GM23338 (cell line): ENCODE measurements at regions not wholly inside any gene's neighbourhood (a gene's known extent, or its start where the extent isn't known, plus 50 kb on each side); places are given as distances from the start of the nearest gene placed in this dataset.

ENCODE experiments used
- ATAC-seq: fragments of 200-7000 bp; cut with Tn5 transposase; 3 replicates; pipeline ENCODE4 v1.9.1; 2020
- DNase-seq: peaks from one replicate; pipeline ENCODE4 v3.0.0-alpha.2; 2015; ENCODE audit warnings: low spot score
- H2AFZ ChIP-seq: fragments of 200-600 bp; sonication (generic); 2 replicates; pipeline ENCODE4 v1.8.0; 2016; ENCODE audit warnings: antibody characterized with exemption, mild to moderate bottlenecking, moderate library complexity
- H3F3A ChIP-seq: fragments of 200-600 bp; sonication (generic); replicated peaks from 2 replicates; pipeline ENCODE4 v1.8.0; 2017; ENCODE audit warnings: antibody characterized with exemption, mixed run types, low read depth
- H3K27ac ChIP-seq: fragments of 200-600 bp; sonication (generic); 2 replicates; pipeline ENCODE4 v1.6.1; 2016; ENCODE audit warnings: low read depth
- H3K27me3 ChIP-seq: fragments of 200-600 bp; sonication (generic); 2 replicates; pipeline ENCODE4 v1.8.0; 2016; ENCODE audit warnings: mild to moderate bottlenecking, mixed run types, moderate library complexity; ENCODE audit not compliant: insufficient read depth
- H3K36me3 ChIP-seq: fragments of 200-600 bp; sonication (generic); 2 replicates; pipeline ENCODE4 v1.8.0; 2016; ENCODE audit warnings: mild to moderate bottlenecking; ENCODE audit not compliant: insufficient read depth
- H3K4me1 ChIP-seq: fragments of 200-600 bp; sonication (generic); 2 replicates; pipeline ENCODE4 v1.8.0; 2016; ENCODE audit warnings: mild to moderate bottlenecking, moderate library complexity; ENCODE audit not compliant: insufficient read depth
- H3K4me2 ChIP-seq: fragments of 200-600 bp; sonication (generic); 2 replicates; pipeline ENCODE4 v1.7.1; 2017; ENCODE audit warnings: mixed run types
- H3K4me3 ChIP-seq: fragments of 200-600 bp; sonication (generic); 2 replicates; pipeline ENCODE4 v1.6.1; 2016; ENCODE audit warnings: mixed run types
- H3K79me2 ChIP-seq: fragments of 200-600 bp; sonication (generic); replicated peaks from 2 replicates; pipeline ENCODE4 v1.8.0; 2017; ENCODE audit warnings: mild to moderate bottlenecking; ENCODE audit not compliant: insufficient read depth
- H3K9me2 ChIP-seq: fragments of 200-600 bp; sonication (generic); 2 replicates; pipeline ENCODE4 v1.8.0; 2017; ENCODE audit not compliant: insufficient read depth
- H4K20me1 ChIP-seq: fragments of 200-600 bp; sonication (generic); replicated peaks from 2 replicates; pipeline ENCODE4 v1.8.0; 2017; ENCODE audit warnings: mild to moderate bottlenecking; ENCODE audit not compliant: insufficient read depth
- H3K27ac Mint-ChIP-seq: 2 replicates; pipeline ENCODE4 v1.8.0; 2020; ENCODE audit warnings: inconsistent platforms, mild to moderate bottlenecking, moderate library complexity, mixed read lengths
- H3K27me3 Mint-ChIP-seq: 3 replicates; pipeline ENCODE4 v1.8.0; 2022; ENCODE audit warnings: low read depth, mild to moderate bottlenecking, moderate library complexity, mixed read lengths, inconsistent platforms; ENCODE audit not compliant: insufficient read depth, poor library complexity
- H3K36me3 Mint-ChIP-seq: 3 replicates; pipeline ENCODE4 v1.8.0; 2021; ENCODE audit warnings: low read depth, mild to moderate bottlenecking, inconsistent platforms, moderate library complexity, mixed read lengths
- H3K4me1 Mint-ChIP-seq: 3 replicates; pipeline ENCODE4 v1.8.0; 2020; ENCODE audit warnings: mild to moderate bottlenecking, inconsistent platforms, mixed read lengths
- H3K4me3 Mint-ChIP-seq: 3 replicates; pipeline ENCODE4 v1.8.0; 2021; ENCODE audit warnings: moderate library complexity, mild to moderate bottlenecking, inconsistent platforms, mixed read lengths
- H3K9me3 Mint-ChIP-seq: 3 replicates; pipeline ENCODE4 v1.8.0; 2020; ENCODE audit warnings: moderate library complexity, mild to moderate bottlenecking, inconsistent platforms, mixed read lengths
- CREB1 ChIP-seq: fragments of 250-450 bp; sonication (Bioruptor Pico); IDR thresholded peaks from 2 replicates; pipeline ENCODE4 v1.5.0; 2020; ENCODE audit warnings: low read depth, mild to moderate bottlenecking, moderate library complexity
- EZH2 ChIP-seq: fragments of 200-600 bp; sonication (generic); IDR thresholded peaks from one replicate; pipeline ENCODE4 v1.8.0; 2017; ENCODE audit warnings: antibody characterized with exemption, mild to moderate bottlenecking, low read depth; ENCODE audit not compliant: unreplicated experiment
- EZH2phosphoT487 ChIP-seq: fragments of 200-600 bp; sonication (generic); IDR thresholded peaks from one replicate; pipeline ENCODE4 v1.8.1; 2018; ENCODE audit warnings: antibody characterized with exemption; ENCODE audit not compliant: unreplicated experiment
- JUNB ChIP-seq: IDR thresholded peaks from one replicate; pipeline ENCODE4 v1.6.1; 2016; ENCODE audit warnings: antibody characterized with exemption; ENCODE audit not compliant: unreplicated experiment
- NANOG ChIP-seq: IDR thresholded peaks from 2 replicates; pipeline ENCODE4 v1.6.1; 2016; ENCODE audit warnings: antibody characterized with exemption, borderline replicate concordance
- POLR2AphosphoS5 ChIP-seq: IDR thresholded peaks from 2 replicates; pipeline ENCODE4 v1.6.1; 2016; ENCODE audit warnings: antibody characterized with exemption, low read depth
- STAT1 ChIP-seq: IDR thresholded peaks from one replicate; pipeline ENCODE4 v1.6.1; 2016; ENCODE audit warnings: antibody characterized with exemption; ENCODE audit not compliant: unreplicated experiment
- ZNF114 ChIP-seq: fragments of 250-450 bp; sonication (Bioruptor Pico); IDR thresholded peaks from 2 replicates; pipeline ENCODE4 v1.5.0; 2020; ENCODE audit warnings: mild to moderate bottlenecking, moderate library complexity
- ZNF331 ChIP-seq: fragments of 250-450 bp; sonication (Bioruptor Pico); IDR thresholded peaks from 2 replicates; pipeline ENCODE4 v1.5.0; 2020; ENCODE audit warnings: low read depth, mild to moderate bottlenecking, moderate library complexity
- TF ChIP-seq, protein P1 (sequence below): IDR thresholded peaks from one replicate; pipeline ENCODE4 v1.6.1; 2018; ENCODE audit warnings: antibody characterized with exemption; ENCODE audit not compliant: unreplicated experiment
- TF ChIP-seq, protein P2 (sequence below): fragments of 250-450 bp; sonication (Bioruptor Pico); IDR thresholded peaks from 2 replicates; pipeline ENCODE4 v1.5.0; 2020; ENCODE audit warnings: mild to moderate bottlenecking, moderate library complexity
- TF ChIP-seq, protein P3 (sequence below), 2 experiments: fragments of 200-600 bp in 1 of 2; sonication (generic) in 1 of 2; conservative IDR thresholded peaks; 2 replicates each; pipeline versions ENCODE4 v1.5.1 to v1.6.1; 2016 to 2017; ENCODE audit warnings: antibody characterized with exemption in 2 of 2, low read depth in 2 of 2, mild to moderate bottlenecking in 2 of 2, moderate library complexity in 1 of 2
- TF ChIP-seq, protein P4 (sequence below): IDR thresholded peaks from 2 replicates; pipeline ENCODE4 v1.6.1; 2016; ENCODE audit warnings: antibody characterized with exemption

DNA sequence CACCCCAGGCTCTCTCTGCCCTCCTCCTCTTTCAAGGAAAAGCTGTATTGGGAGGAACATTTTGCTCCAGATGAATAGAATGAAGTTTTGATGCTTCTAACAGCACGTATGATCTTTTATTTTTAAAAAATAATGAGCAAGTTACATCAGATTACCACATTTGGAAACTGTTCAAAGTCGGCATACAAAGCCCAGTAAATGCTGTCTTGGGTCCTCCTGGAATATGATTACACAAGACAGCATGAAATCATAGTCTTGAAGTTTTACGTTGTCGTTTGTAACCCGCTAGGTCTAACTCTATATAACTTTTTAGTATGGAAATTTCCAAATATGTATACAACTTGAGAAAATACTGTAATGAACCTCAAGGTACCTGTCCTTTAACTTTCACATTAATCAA lies 385.6 kb downstream of the HLX start:
- Histone ChIP-seq H3F3A (no peaks in the 10 kb centered on the region), H3K9me2 (no peaks in the 10 kb centered on the region), H3K79me2 (no peaks in the 10 kb centered on the region), H3K27ac (no peak overlapping the region), H3K27me3 (no peaks in the 10 kb centered on the region), H3K4me2 (no peak overlapping the region), H2AFZ (peak overlapping the region; percentile 59; the same call in 1 of the 2 replicates), H3K4me1 (no peaks in the 10 kb centered on the region), H3K36me3 (no peaks in the 10 kb centered on the region), H4K20me1 (no peaks in the 10 kb centered on the region), H3K4me3 (no peak overlapping the region)
- DNase-seq: no peak
- H3K27me3 Mint-ChIP-seq: peaks cover 6% of the 10 kb centered on the region
- peaks cover 25% of the 10 kb centered on the region for H3K36me3 Mint-ChIP-seq
- H3K4me1 Mint-ChIP-seq: peaks cover 5% of the 10 kb centered on the region; the same call in 1 of the 3 replicates
- no peak overlapping the region for H3K27ac Mint-ChIP-seq
- ATAC-seq: no peak
- H3K9me3 Mint-ChIP-seq: peaks cover 37% of the 10 kb centered on the region
- no peak for TF ChIP-seq STAT1
- no peak for TF ChIP-seq EZH2
- TF ChIP-seq, protein P1, sequence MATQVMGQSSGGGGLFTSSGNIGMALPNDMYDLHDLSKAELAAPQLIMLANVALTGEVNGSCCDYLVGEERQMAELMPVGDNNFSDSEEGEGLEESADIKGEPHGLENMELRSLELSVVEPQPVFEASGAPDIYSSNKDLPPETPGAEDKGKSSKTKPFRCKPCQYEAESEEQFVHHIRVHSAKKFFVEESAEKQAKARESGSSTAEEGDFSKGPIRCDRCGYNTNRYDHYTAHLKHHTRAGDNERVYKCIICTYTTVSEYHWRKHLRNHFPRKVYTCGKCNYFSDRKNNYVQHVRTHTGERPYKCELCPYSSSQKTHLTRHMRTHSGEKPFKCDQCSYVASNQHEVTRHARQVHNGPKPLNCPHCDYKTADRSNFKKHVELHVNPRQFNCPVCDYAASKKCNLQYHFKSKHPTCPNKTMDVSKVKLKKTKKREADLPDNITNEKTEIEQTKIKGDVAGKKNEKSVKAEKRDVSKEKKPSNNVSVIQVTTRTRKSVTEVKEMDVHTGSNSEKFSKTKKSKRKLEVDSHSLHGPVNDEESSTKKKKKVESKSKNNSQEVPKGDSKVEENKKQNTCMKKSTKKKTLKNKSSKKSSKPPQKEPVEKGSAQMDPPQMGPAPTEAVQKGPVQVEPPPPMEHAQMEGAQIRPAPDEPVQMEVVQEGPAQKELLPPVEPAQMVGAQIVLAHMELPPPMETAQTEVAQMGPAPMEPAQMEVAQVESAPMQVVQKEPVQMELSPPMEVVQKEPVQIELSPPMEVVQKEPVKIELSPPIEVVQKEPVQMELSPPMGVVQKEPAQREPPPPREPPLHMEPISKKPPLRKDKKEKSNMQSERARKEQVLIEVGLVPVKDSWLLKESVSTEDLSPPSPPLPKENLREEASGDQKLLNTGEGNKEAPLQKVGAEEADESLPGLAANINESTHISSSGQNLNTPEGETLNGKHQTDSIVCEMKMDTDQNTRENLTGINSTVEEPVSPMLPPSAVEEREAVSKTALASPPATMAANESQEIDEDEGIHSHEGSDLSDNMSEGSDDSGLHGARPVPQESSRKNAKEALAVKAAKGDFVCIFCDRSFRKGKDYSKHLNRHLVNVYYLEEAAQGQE: no peak
- no peak for TF ChIP-seq JUNB
- TF ChIP-seq ZNF331: no peak
- TF ChIP-seq EZH2phosphoT487: no peak
- TF ChIP-seq ZNF114 (CRISPR knock-in tag): no peak
- TF ChIP-seq POLR2AphosphoS5: no peak
- TF ChIP-seq, protein P2, sequence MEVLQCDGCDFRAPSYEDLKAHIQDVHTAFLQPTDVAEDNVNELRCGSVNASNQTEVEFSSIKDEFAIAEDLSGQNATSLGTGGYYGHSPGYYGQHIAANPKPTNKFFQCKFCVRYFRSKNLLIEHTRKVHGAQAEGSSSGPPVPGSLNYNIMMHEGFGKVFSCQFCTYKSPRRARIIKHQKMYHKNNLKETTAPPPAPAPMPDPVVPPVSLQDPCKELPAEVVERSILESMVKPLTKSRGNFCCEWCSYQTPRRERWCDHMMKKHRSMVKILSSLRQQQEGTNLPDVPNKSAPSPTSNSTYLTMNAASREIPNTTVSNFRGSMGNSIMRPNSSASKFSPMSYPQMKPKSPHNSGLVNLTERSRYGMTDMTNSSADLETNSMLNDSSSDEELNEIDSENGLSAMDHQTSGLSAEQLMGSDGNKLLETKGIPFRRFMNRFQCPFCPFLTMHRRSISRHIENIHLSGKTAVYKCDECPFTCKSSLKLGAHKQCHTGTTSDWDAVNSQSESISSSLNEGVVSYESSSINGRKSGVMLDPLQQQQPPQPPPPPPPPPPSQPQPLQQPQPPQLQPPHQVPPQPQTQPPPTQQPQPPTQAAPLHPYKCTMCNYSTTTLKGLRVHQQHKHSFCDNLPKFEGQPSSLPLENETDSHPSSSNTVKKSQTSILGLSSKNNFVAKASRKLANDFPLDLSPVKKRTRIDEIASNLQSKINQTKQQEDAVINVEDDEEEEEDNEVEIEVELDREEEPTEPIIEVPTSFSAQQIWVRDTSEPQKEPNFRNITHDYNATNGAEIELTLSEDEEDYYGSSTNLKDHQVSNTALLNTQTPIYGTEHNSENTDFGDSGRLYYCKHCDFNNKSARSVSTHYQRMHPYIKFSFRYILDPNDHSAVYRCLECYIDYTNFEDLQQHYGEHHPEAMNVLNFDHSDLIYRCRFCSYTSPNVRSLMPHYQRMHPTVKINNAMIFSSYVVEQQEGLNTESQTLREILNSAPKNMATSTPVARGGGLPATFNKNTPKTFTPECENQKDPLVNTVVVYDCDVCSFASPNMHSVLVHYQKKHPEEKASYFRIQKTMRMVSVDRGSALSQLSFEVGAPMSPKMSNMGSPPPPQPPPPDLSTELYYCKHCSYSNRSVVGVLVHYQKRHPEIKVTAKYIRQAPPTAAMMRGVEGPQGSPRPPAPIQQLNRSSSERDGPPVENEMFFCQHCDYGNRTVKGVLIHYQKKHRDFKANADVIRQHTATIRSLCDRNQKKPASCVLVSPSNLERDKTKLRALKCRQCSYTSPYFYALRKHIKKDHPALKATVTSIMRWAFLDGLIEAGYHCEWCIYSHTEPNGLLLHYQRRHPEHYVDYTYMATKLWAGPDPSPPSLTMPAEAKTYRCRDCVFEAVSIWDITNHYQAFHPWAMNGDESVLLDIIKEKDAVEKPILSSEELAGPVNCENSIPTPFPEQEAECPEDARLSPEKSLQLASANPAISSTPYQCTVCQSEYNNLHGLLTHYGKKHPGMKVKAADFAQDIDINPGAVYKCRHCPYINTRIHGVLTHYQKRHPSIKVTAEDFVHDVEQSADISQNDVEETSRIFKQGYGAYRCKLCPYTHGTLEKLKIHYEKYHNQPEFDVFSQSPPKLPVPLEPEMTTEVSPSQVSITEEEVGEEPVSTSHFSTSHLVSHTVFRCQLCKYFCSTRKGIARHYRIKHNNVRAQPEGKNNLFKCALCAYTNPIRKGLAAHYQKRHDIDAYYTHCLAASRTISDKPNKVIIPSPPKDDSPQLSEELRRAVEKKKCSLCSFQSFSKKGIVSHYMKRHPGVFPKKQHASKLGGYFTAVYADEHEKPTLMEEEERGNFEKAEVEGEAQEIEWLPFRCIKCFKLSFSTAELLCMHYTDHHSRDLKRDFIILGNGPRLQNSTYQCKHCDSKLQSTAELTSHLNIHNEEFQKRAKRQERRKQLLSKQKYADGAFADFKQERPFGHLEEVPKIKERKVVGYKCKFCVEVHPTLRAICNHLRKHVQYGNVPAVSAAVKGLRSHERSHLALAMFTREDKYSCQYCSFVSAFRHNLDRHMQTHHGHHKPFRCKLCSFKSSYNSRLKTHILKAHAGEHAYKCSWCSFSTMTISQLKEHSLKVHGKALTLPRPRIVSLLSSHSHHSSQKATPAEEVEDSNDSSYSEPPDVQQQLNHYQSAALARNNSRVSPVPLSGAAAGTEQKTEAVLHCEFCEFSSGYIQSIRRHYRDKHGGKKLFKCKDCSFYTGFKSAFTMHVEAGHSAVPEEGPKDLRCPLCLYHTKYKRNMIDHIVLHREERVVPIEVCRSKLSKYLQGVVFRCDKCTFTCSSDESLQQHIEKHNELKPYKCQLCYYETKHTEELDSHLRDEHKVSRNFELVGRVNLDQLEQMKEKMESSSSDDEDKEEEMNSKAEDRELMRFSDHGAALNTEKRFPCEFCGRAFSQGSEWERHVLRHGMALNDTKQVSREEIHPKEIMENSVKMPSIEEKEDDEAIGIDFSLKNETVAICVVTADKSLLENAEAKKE (CRISPR knock-in tag): no peak
- no peak for TF ChIP-seq CREB1 (CRISPR knock-in tag)
- TF ChIP-seq, protein P3, sequence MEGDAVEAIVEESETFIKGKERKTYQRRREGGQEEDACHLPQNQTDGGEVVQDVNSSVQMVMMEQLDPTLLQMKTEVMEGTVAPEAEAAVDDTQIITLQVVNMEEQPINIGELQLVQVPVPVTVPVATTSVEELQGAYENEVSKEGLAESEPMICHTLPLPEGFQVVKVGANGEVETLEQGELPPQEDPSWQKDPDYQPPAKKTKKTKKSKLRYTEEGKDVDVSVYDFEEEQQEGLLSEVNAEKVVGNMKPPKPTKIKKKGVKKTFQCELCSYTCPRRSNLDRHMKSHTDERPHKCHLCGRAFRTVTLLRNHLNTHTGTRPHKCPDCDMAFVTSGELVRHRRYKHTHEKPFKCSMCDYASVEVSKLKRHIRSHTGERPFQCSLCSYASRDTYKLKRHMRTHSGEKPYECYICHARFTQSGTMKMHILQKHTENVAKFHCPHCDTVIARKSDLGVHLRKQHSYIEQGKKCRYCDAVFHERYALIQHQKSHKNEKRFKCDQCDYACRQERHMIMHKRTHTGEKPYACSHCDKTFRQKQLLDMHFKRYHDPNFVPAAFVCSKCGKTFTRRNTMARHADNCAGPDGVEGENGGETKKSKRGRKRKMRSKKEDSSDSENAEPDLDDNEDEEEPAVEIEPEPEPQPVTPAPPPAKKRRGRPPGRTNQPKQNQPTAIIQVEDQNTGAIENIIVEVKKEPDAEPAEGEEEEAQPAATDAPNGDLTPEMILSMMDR (conservative IDR thresholded peaks at IDR 0.05; ENCODE audit: low read depth in 2 of 2): no peak
- no peak for TF ChIP-seq NANOG
- TF ChIP-seq, protein P4, sequence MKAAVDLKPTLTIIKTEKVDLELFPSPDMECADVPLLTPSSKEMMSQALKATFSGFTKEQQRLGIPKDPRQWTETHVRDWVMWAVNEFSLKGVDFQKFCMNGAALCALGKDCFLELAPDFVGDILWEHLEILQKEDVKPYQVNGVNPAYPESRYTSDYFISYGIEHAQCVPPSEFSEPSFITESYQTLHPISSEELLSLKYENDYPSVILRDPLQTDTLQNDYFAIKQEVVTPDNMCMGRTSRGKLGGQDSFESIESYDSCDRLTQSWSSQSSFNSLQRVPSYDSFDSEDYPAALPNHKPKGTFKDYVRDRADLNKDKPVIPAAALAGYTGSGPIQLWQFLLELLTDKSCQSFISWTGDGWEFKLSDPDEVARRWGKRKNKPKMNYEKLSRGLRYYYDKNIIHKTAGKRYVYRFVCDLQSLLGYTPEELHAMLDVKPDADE: no peak
- H3K4me3 Mint-ChIP-seq: no peak overlapping the region
